ENCODE measurements at regions not wholly inside any gene's neighbourhood (a gene's known extent, or its start where the extent isn't known, plus 50 kb on each side); places are given as distances from the start of the nearest gene placed in this dataset.

DNA sequence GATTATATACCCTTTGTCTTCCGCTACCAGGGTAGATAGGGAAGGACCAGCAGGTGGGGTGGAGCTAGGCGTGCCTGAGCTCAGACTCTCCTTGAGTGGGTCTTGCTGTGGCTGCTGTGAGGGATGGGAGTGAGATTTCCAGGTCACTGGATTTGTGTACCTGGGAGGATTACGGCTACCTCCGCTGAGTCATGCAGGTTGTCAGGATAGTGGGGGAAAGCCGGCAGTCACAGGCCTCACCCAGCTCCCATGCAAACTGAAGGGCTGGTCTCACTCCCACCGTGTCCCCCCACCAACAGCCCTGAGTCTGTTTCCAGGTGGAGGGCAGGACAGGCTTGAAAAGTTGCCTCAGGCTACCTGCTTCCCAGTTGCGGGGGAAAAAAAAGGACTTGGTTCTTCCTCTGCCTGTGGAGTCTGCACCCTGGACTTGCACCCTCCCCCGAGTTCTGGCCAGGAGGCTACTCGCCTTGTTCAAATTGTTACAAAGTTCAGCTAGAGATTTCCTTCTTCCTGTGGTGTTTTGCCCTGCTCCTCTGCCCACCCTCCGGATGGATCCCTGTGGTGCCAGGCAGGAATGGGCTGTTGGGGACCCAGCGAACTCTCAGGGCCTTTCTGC lies 268.3 kb downstream of the VAPA start:
- no peak for DNase-seq

DNA sequence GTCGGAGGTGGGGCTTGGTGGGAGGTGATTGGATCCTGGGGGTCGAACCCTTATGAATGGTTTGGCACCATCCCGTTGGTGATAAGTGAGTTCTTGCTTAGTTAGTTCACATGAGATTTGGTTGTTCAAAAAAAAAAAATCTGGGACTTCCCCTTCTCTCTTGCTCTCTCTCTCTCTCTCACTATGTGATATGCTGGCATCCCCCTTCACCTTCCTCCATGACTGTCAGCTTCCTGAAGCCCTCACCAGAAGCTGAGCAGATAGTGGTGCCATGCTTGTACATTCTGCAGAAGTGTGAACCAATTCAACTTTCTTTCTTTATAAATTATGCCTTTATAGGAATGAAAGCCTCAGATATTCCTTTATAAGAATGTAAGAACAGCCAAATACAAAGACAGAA lies 269.7 kb upstream of the APCDD1 start:
- DNase-seq: no peak

DNA sequence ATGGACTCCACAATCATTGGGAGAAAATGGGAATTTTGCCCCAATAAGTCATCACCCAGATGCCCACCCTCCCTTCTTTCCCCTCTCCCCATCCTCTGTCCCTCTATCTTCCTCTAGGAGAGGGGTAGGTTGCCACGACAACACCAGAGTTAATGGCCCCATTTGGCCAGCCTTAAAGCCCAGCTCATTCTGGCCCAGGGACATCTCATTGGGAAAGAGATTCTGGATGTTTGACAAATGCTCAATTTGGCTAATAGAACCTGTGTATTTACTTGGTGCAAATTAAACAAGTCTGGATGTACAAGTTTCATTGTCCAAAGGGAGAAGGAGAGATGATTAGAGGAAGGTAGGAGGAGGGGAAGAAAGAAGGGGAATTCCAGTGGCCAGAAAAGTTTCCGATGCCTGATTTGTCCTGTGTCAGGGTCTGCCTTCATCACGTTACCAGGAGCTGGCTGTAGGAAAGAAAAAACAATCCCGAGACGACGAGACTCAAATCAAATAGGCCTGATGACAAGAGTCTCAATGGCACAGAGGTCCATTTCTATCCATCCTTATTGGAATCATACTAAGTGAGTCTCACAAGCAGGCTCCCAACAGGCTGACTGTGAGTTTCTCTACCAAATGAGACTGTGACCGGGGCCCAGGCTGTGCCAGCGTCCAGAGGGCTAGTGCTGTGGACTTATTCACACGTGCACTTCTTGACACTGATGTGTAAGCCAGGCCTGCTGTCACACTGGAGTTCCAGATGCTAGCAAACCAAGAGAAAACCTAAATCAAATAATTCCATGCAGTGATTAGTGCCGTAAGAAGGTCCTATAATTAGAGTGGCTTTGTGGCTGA lies 265.2 kb upstream of the APCDD1 start:
- no peak for DNase-seq

DNA sequence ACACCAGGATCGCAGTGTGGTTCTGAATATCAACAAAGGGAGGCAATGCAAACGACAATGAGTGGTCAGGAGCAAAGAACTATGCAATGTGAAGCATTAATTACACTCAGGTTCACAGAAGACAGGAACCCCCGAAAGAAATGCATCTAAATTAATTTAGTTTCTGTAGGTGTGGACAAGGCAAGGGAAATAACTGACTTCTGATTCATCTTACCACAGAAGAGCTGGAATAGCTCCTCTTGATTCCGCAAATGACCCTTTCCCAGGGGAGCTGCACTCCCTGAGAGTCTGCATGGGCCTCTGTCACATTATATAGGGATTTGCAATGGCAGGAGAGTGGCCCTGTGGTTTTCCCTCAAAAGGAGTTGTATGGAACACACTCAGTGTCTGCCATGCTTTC lies 263.9 kb upstream of the APCDD1 start:
- DNase-seq: no peak

DNA sequence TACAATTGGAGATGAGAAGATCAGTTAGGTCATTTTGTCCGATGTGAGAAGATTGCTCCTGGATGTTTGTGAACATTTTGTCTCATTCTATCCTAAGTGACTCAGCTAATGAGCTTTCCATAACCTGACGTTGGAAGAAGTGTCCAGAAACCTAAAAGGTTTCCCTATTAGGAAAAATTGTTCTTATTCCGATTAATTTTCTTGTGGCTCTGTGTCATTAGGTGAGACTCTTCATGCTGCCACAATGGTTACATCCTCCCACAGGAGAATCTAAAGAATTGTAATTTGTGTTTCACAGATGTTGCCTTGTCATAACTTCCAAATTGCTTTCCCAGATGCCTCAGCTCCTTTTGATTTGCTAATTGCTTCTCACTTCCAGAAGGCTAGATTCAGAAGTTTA lies 261.0 kb upstream of the APCDD1 start:
- no peak for DNase-seq

DNA sequence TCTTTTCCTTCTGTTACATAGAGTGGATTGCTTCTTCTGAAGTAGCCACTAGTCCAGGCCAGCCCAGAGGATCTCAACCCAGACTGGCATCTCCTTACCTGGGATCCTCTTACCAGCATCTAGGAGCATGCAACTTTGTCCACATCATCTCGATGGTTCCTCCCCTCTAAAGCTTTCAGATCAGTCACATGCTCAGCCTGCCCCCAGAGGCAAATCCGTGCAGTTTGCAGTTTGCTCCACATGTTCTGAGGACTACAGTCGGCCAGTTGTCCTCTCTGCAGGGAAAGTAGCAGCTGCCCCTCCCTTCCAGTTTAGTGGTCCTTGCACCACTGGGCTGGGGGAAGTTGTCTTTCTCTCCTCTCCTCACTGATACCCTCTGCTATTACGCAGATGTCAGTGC lies 259.8 kb upstream of the APCDD1 start:
- DNase-seq: no peak

DNA sequence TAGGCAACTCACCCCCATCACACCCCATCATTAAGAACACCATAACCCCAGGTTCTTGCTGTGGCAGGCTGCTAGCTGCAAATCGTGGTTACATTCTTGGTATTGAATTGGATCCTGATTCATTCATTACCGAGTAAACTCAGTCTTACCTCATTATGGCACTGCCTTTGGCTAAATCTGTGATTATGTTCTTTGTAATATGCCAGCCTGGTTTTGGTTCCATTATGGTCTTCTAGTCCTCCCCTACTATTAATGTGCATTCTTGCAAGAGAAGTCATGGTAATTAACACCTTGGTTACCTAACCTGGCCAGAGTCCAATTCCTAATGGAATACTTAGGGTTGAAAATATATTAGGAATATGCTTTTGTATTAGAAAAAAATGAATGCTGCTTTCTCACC lies 258.9 kb upstream of the APCDD1 start:
- DNase-seq: no peak

DNA sequence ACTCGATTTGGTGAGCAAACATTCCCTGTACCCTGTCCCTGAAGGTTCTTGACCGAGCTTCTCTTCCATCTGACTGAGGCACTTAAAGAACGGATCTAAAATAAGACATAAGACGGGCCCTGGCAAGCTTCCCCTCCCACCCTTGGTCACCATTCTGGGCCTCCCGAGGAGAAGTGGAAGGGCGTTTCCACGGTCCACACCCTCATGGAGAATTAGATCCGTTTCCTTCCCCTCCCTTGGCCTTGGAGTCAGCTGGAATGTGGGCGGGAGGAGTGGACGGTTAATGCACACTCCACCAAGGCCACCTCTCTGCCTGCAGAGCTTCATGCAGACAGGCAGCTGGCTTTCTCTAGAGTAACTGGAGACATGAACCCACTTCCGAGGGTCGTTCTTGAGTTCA lies 257.3 kb upstream of the APCDD1 start:
- no peak for DNase-seq

DNA sequence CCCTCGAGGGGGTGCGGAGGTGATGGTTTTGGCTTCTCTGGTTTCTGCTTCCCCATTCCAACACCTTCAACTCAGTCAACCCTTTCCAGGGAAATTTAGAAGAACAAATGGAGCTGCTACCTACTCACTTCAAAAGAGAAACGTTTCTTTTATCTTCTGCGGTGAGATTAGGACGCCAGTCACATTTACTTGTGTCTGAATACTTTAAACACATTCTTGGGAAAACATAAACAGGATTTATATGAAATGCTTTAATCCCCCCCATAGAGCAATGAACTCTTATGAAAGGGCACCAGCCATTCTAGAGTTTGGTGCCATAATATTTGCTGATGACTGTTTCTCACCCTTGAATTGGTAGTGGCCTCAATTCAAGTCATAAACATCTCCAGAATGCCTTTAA lies 253.2 kb upstream of the APCDD1 start:
- no peak for DNase-seq

DNA sequence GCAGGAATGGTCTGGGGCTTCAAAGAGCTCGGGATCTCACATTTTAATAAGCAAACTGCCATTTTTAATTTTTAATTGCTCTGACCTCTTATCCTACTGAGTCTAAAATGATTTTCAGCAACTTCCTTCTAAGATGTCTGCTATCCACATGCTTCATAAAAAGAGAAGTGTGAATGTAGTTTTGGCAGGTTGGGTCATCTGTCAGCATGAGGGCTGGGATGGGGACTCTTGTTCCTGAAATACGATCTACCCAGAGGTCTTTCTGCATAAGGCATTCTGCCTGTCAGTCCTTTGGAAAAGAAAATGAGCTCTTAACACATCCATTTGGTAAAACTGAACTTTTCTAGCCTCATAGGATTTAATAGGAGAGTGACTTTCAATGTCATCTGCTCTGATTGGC lies 252.8 kb upstream of the APCDD1 start:
- DNase-seq: no peak

DNA sequence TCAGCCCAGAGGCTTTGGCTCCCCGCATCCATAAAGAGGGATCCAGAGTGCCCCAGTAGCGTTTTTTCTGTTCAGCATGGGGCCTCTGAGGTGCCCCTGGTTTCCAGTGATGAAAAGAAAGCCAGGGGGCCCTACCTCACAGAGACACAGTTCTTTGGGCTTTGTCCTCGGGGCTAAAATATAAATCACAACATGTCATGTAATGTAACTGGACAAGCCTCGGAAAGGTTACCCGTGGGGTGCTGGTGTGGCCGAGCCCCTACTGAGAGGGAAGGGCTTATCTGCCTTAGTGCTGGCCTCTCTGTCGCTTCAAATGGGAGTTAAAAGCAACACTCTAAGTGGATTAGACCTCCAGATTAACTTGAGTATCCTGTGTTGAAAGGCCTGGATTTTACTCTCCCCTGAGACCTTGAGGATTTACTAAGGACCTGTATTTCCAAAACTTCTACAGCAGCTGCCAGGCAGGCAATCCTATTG lies 251.6 kb upstream of the APCDD1 start:
- DNase-seq: no peak

DNA sequence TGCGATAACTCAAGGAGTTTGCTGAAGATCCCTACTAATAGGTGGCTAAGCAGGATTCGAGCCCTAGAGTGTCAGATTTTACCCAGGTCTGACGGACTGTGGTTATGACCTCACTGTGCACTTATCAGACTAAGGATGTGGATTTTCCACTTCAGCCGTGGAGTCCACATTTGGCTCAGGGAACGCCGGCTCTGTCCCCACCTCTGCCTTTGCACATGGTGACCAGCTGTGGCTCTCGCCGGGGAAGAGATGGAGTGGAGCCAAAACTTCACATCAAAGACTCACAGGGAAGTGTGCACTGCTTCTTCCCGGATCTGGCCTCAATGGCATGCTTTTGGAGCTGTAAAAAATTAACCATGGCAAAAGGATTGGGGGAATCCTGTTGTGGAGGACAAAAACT lies 249.3 kb upstream of the APCDD1 start:
- no peak for DNase-seq

DNA sequence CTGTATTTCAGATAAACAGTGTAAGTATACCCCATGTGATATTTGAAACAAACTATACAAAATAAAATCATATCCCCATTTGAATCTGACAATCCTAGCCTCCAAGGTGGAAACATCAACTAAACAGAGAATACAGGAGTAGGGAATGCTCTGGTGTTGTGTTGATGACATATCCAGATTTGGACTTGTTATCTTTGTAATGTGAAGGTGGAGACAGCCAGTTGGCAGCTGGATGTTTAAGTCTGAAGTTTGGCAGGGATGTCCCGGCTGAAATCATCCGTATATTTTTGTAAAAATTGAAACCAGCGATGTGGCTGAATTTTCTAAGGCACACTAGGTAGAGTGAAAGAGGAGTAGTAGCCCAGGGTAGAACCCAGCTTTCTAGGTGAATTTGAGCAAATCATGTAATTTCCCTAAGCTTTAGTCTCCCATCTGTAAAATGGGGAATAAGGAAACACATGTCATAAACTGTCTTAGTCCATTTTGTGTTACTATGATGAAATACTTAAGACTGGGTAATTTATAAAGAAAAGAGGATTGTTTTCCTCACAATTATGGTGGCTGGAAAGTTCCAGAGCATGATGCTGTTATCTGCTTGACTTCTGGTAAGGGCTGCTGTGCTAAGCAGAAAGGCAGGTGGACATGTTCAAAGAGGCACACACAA lies 246.6 kb upstream of the APCDD1 start:
- no peak for DNase-seq

DNA sequence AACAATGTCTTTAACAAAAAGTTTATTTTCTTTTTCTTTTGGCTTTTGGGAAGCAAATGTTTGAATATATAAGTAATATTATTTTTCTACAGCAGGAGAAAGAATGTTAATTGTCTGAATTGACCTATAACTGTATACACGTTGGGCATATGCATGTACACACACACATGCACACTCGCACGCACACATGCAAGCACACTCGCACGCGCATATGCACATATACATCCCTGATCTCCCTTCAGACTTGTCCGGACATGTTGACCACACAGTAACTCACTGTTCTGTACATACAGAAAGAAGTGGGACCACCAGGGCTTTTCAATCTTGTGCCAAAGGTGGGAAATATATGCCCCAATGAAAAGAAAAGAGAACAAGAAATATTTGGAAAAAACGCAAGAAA lies 245.1 kb upstream of the APCDD1 start:
- DNase-seq: no peak

DNA sequence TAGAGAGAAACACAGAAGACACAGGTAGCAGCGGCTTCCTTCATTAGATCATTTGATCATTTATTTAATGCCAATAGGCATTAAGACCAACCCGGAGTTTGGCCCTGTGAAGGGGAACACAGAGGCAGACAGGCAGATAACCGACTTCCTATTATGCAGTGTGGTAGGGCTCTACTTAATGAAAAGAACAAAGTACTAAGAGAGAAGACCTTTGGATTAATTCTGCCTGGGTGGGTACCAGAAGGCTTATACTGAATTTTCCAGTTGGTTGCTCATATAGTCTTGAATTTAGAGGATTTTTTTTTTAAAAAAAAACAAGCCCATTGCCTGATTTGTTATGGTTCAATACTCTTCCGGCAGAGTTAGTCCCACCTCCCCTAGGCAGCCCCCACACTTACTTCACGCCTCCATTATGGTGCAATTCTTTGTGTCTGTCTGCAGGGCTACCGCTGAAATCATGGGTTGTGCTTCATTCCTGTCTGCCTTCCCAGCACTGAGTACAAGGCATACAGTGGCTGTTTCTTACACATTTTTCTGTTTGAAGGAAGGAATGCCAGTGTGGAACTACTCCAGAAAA lies 244.3 kb upstream of the APCDD1 start:
- no peak for DNase-seq

DNA sequence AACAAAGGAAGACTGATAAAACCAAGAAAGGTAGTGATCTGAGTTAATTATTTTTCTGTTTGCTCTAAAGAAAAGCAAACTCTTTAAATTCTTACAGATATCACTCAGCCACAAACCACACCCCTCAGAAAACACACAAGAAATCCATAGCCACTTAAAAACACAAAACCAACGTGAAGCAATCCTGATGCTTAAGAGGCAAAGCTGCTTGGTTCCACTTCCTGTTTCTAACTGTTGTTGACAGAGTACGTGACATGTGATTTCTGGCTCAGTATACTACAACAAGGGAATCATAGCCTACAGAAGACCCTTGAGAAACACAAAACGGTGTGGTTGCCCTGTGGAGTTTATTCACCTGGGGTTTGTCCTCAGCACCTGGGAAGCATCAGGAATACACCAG lies 240.9 kb upstream of the APCDD1 start:
- no peak for DNase-seq

DNA sequence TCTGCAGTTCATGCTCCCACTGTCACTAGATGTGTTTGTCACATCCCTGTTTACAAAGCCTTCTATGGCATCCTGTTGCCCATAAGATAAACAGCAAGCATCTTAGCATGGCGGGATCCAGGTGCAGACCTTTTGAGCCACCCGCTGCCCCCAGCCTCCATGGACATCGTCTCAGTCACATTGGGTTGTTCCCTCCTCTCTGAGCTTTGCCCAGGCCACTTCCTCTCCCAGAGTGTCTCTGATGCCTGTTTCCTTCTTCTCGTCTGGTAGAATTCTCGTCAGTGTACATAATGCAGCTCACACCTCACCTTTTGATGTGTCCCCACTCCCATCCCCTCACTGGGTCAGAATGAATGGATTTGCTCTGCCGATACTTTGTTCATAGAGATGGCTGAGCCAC lies 239.0 kb upstream of the APCDD1 start:
- DNase-seq: no peak

DNA sequence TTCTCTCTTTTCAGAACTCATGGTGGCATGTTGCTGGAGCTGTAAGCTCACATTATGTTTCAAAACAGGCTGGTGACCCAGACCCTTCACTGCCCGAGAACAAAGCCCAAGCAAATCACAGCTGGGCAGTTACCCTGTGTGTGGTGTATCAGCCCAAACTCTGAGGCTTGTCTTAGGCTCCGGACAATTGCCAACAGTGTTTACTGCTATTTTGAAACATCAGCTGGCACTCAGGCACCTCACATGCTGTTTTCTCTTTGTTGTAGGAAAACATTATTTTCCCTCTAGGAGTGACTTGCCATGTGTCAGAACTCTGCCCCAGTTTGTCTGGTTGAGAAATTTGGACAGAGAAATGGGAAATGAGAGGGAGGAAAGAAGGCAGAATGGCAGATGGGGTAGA lies 237.6 kb upstream of the APCDD1 start:
- no peak for DNase-seq

DNA sequence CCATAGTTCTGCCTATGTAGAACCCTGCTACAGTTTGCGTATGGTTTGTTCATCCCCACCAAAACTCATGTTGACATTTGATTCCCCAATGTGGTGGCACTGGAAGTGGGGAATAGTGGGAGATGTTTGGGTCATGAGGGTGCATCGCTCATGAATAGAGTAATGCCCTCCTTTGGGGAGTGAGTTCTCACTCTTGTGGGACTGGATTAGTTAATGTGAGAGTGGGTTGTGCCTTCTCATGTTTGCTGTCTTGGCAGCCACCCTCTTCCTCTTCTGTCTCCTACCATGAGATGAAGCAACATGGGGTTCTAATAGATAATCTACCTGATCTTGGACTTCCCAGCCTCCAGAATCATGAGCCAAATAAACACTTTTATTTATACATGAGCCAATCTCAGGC lies 237.2 kb upstream of the APCDD1 start:
- DNase-seq: no peak

DNA sequence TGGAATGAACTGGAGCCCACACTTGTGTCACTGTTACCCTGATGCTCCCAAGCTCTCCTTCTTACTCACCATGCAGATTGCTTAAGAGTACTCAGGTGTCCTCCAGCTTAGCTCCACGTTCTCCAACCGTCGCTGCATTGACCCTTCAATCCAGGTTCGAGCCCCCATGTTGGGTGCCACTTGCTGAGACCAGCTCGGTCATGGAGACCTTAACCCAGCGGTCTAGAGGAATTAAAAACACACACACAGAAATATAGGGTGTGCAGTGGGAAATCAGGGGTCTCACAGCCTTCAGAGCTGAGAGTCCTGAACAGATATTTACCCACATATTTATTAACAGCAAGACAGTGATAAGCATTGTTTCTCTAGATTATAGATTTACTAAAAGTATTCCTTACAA lies 229.1 kb upstream of the APCDD1 start:
- DNase-seq: no peak

DNA sequence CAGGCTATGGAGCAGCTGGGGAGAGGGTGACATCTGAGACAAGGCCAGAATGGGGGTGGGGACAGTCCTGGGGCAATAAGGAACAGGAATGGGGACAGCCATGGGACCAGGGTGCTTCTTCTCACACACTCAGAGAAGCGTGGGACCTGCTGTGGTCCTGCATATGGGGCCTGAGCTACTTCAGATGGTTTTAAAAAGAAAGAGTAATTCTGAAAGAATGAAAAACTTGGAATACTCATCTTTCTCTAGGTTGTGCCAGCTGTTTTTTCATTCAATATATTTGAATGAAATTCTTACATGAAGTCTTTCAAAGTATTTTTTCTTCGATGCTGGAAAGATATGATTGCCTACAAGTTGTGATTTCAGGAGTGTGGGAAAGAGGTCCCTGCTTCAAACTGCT lies 227.5 kb upstream of the APCDD1 start:
- DNase-seq: no peak

DNA sequence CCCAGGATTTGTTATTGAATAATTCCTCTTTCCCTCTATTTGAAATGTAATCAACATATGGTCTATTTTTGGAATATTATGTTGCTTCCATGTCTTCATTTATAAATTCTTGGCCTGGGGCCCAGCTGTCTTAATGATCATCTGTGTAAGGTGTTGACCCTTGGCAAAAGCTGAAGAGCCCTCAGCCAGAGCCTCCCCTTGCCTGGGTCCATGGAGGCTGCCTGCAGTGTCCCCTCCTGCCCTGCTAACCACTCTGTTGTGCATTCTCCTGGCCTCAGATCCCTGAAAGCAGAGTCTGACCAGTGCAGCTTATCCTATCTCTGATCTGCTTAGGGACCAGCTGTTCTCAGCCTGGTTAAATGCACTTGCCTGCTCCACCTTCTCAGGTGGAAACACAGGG lies 226.1 kb upstream of the APCDD1 start:
- no peak for DNase-seq

DNA sequence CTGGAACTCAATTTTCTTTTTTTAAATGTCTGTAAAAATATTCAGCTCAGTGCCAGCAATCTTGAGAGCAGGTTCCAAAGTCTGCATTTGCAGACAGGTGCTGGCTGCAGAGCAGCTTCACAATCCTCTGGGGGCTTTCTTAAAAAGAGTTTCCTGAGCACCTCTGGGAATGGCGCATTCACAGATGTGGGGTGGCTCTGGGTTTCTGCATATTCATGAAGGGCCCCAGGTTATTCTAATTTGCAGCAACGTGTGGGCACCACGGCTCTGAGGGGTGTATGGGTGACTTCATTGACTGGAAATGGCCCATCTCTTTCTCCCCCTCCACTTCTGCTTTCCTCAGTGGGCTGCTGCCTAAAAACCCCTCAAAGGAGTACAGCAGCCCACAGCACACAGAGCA lies 225.0 kb upstream of the APCDD1 start:
- no peak for DNase-seq

DNA sequence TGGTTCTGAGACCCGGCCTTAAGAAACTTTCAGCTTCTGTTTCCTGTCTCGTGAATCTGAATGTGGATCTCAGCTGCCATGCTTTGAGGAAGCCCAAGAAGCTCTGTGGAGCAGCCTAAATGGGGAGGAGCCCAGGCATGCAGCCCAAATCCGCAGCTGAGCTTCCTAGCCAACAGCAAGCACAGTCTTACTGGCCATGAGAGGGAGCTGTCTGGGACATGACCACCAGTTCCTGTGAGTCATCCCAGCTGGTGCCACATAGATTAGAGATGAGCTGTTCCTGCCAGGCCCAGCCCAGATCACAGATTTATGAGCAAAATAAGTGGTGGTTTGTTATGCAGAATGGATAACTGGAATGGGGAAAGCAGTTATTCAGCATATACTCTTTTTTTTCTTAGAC lies 224.4 kb upstream of the APCDD1 start:
- no peak for DNase-seq
